A673 (cell line): ENCODE measurements at regions not wholly inside any gene's neighbourhood (a gene's known extent, or its start where the extent isn't known, plus 50 kb on each side); places are given as distances from the start of the nearest gene placed in this dataset.

Source experiments
- BruUV-seq: library from RNA; stranded (reverse); fragments of 400-500 nt; replicated peaks from 2 replicates; lab custom pipeline; 2021; lab: Mats Ljungman, UMichigan
- CTCF ChIA-PET: fragments of 300-600 bp; sonication (Branson Sonifier 250); formaldehyde crosslinking; loops from one replicate; lab custom pipeline; 2022; ENCODE audit warnings: antibody characterized with exemption; lab: Charles Lee
- POLR2A ChIA-PET: fragments of 300-600 bp; sonication (Branson Sonifier 250); formaldehyde crosslinking; loops from one replicate; lab custom pipeline; 2022; ENCODE audit warnings: antibody characterized with exemption; ENCODE audit not compliant: low non-redundant PET; lab: Charles Lee
- DNase-seq: peaks from one replicate; pipeline ENCODE4 v3.0.0-alpha.2; 2015; ENCODE audit warnings: low spot score
- H3K27ac ChIP-seq: fragments of 200-600 bp; sonication (generic); 2 replicates; pipeline ENCODE4 v1.5.1; 2016; ENCODE audit warnings: mixed run types, low read depth, mild to moderate bottlenecking, mixed read lengths, antibody characterized with exemption, low read length; ENCODE audit not compliant: poor library complexity, severe bottlenecking
- H3K27me3 ChIP-seq: fragments of 200-600 bp; sonication (generic); replicated peaks from 2 replicates; pipeline ENCODE4 v1.6.1; 2017; ENCODE audit warnings: mixed run types, low read depth, mild to moderate bottlenecking, mixed read lengths, antibody characterized with exemption, low read length; ENCODE audit not compliant: insufficient read depth, poor library complexity
- H3K36me3 ChIP-seq: fragments of 200-600 bp; sonication (generic); 2 replicates; pipeline ENCODE4 v1.6.1; 2016; ENCODE audit warnings: mixed run types, mild to moderate bottlenecking, mixed read lengths, antibody characterized with exemption, low read length; ENCODE audit not compliant: insufficient read depth, poor library complexity, severe bottlenecking
- H3K4me1 ChIP-seq: fragments of 200-600 bp; sonication (generic); 2 replicates; pipeline ENCODE4 v1.6.1; 2017; ENCODE audit warnings: mixed run types, mild to moderate bottlenecking, mixed read lengths, antibody characterized with exemption, low read length; ENCODE audit not compliant: insufficient read depth, poor library complexity, severe bottlenecking
- H3K4me3 ChIP-seq: fragments of 200-600 bp; sonication (generic); 2 replicates; pipeline ENCODE4 v1.5.1; 2016; ENCODE audit warnings: low read depth, mixed run types, mild to moderate bottlenecking, mixed read lengths, low read length; ENCODE audit not compliant: poor library complexity, severe bottlenecking
- H3K9me3 ChIP-seq: fragments of 200-600 bp; sonication (generic); 2 replicates; pipeline ENCODE4 v1.6.1; 2016; ENCODE audit warnings: mixed run types, low read depth, mild to moderate bottlenecking, mixed read lengths, antibody characterized with exemption, low read length; ENCODE audit not compliant: poor library complexity, severe bottlenecking
- EZH2 ChIP-seq: fragments of 200-600 bp; sonication (generic); IDR thresholded peaks from 2 replicates; pipeline ENCODE4 v1.6.1; 2017; ENCODE audit warnings: borderline replicate concordance, low read depth, mild to moderate bottlenecking, mixed read lengths, antibody characterized with exemption, low read length; ENCODE audit not compliant: poor library complexity, severe bottlenecking
- intact Hi-C: fragments of 100-400 bp; cut with micrococcal nuclease; formaldehyde crosslinking; loops from one replicate; pipeline ENCODE4 v1.10.0; 2022; ENCODE audit not compliant: unreplicated experiment
- TF ChIP-seq, protein P1 (sequence below): fragments of 300-800, 200-600 bp; sonication (generic); conservative IDR thresholded peaks from 2 replicates; pipeline ENCODE4 v1.5.1; 2017; ENCODE audit warnings: low read depth, mild to moderate bottlenecking, antibody characterized with exemption, low read length, moderate library complexity, mixed read lengths

DNA sequence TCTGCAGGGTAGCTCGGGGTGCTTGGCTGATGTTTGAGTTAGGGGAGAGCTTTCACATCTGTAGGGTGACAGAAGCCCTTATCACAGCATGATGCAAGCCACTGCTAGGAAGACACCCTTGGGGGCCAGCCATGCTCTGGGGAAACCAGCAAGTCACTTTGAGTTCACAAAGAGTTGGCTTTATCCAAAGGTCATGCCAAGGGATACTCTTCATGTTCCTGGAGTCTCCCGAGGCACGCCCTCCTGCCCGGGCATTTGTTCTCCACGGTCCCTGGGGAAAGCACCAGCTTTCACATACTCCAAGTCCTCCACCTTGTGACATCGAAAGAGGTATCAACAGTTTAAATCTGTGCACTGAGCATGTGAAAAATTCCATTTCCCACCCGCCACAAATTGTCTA, 227.7 kb downstream of the VAPA start:
- H3K36me3 ChIP-seq = no peaks in the 10 kb centered on the region
- no peaks in the 10 kb centered on the region for H3K27me3 ChIP-seq
- ChIA-PET CTCF (no interaction called here), POLR2A (no interaction called here)
- H3K27ac ChIP-seq = no peak overlapping the region
- H3K4me3 ChIP-seq = no peak overlapping the region
- intact Hi-C loops = no loop called here
- H3K4me1 ChIP-seq = peaks cover 6% of the 10 kb centered on the region
- no peak for TF ChIP-seq EZH2
- TF ChIP-seq, protein P1, sequence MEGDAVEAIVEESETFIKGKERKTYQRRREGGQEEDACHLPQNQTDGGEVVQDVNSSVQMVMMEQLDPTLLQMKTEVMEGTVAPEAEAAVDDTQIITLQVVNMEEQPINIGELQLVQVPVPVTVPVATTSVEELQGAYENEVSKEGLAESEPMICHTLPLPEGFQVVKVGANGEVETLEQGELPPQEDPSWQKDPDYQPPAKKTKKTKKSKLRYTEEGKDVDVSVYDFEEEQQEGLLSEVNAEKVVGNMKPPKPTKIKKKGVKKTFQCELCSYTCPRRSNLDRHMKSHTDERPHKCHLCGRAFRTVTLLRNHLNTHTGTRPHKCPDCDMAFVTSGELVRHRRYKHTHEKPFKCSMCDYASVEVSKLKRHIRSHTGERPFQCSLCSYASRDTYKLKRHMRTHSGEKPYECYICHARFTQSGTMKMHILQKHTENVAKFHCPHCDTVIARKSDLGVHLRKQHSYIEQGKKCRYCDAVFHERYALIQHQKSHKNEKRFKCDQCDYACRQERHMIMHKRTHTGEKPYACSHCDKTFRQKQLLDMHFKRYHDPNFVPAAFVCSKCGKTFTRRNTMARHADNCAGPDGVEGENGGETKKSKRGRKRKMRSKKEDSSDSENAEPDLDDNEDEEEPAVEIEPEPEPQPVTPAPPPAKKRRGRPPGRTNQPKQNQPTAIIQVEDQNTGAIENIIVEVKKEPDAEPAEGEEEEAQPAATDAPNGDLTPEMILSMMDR = no peak
- H3K9me3 ChIP-seq = no peaks in the 10 kb centered on the region
- BruUV-seq = no TSS peak
- DNase-seq = no peak

DNA sequence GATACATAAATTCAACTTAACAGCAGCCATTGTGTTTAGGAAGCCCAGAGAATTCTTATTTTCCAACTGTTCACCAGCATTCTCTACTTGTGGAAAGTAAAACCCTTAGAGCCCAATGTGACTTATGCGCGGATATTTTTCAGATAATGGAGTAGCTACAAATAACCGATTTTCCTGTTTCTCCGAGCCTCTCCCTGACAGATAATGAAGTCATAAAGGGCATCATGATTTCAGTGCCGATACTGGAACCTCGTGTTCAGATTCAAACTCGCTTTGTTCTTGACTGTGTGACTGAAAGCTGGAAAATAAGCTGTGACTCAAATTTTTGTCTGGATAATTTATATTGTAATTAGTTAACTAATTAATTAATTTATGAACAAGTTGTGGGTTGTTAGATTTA, 228.2 kb downstream of the VAPA start:
- no peak for DNase-seq
- TF ChIP-seq, protein P1 = no peak
- TF ChIP-seq EZH2 = no peak
- ChIA-PET CTCF (no interaction called here), POLR2A (no interaction called here)
- H3K27ac ChIP-seq = no peak overlapping the region
- H3K4me3 ChIP-seq = no peak overlapping the region
- peaks cover 6% of the 10 kb centered on the region for H3K4me1 ChIP-seq
- no TSS peak for BruUV-seq
- no peaks in the 10 kb centered on the region for H3K27me3 ChIP-seq
- intact Hi-C loops = no loop called here
- no peaks in the 10 kb centered on the region for H3K36me3 ChIP-seq
- H3K9me3 ChIP-seq = no peaks in the 10 kb centered on the region

DNA sequence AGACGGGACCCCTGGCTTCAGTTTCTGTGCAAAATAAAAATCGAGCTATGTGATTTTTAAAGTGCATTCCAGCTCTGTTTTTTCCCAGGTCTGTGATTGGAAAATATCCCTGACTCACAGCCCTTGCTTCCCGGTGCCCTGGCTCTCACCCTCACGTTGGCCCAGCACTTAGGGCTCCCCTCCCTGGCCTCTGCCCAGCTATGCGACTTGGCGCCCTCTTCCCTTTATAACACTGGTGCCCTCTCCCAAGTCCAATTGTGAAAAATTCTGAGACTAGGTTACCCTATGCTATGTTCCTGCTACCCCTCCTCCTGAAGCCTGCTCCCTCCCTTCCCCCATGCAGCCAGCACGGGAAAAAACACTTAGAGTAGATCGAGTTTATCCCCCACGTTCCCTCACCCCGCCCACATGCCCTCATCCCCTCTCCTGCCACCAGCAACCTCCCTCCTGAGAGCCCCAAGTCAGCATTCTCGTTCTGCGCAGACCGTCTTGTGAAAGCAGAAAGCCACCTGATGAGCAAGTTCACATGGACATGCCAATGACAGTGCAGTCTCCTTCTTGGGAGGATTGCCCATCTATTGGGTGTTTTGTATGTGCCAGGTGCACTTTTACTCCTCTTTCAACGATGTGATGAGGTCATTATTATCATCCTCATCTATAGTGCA, 228.8 kb downstream of the VAPA start:
- BruUV-seq = no TSS peak
- Histone ChIP-seq H3K27me3 (no peaks in the 10 kb centered on the region), H3K36me3 (no peaks in the 10 kb centered on the region), H3K4me3 (no peak overlapping the region), H3K4me1 (peaks cover 6% of the 10 kb centered on the region), H3K9me3 (no peaks in the 10 kb centered on the region), H3K27ac (no peak overlapping the region)
- ChIA-PET CTCF (no interaction called here), POLR2A (no interaction called here)
- DNase-seq = no peak
- TF ChIP-seq, protein P1 = no peak
- TF ChIP-seq EZH2 = no peak
- intact Hi-C loops = no loop called here
